Suprapubic skin (tissue), 4 donors: ENCODE measurements at regions not wholly inside any gene's neighbourhood (a gene's known extent, or its start where the extent isn't known, plus 50 kb on each side); places are given as distances from the start of the nearest gene placed in this dataset.

ENCODE experiments used
- DNase-seq, 2 donors: peaks; one replicate each; pipeline ENCODE4 v3.0.0-alpha.2; 2019; ENCODE audit warnings: low spot score in 2 of 2
- H3K27ac ChIP-seq: fragments of 200-600 bp; sonication (generic); one replicate; pipeline ENCODE4 v1.5.1; 2019
- H3K27me3 ChIP-seq: fragments of 200-600 bp; sonication (generic); one replicate; pipeline ENCODE4 v1.5.1; 2019
- H3K36me3 ChIP-seq: fragments of 200-600 bp; sonication (generic); one replicate; pipeline ENCODE4 v1.5.1; 2019
- H3K4me1 ChIP-seq: fragments of 200-600 bp; sonication (generic); one replicate; pipeline ENCODE4 v1.5.1; 2019
- H3K4me3 ChIP-seq: fragments of 200-600 bp; sonication (generic); one replicate; pipeline ENCODE4 v1.5.1; 2019; ENCODE audit warnings: mild to moderate bottlenecking
- H3K9me3 ChIP-seq: fragments of 200-600 bp; sonication (generic); one replicate; pipeline ENCODE4 v1.5.1; 2019
- CTCF ChIP-seq, 2 donors: fragments of 200-600 bp in 1 of 2; fragments of 450-650 bp in 1 of 2; sonication (generic) in 1 of 2; IDR thresholded peaks; one replicate each; pipeline ENCODE4 v1.5.1; 2016 to 2019; ENCODE audit warnings: antibody characterized with exemption in 2 of 2, mild to moderate bottlenecking in 1 of 2, moderate library complexity in 1 of 2
- EP300 ChIP-seq: sonication (generic); formaldehyde crosslinking; IDR thresholded peaks from one replicate; pipeline ENCODE4 v1.6.1; 2017; ENCODE audit warnings: antibody characterized with exemption
- POLR2A ChIP-seq, 2 donors: fragments of 450-650 bp; IDR thresholded peaks; one replicate each; pipeline ENCODE4 v1.6.1; 2017; ENCODE audit warnings: antibody characterized with exemption in 2 of 2, mild to moderate bottlenecking in 2 of 2, moderate library complexity in 2 of 2
- POLR2AphosphoS5 ChIP-seq, 3 donors: sonication (generic); formaldehyde crosslinking; IDR thresholded peaks; one replicate each; pipeline ENCODE4 v1.6.1; 2017; ENCODE audit warnings: antibody characterized with exemption in 3 of 3
- WGBS: methylation state at CpG from one replicate; pipeline ENCODE4 v1.1.5; 2018; 5-methylcytosine and 5-hydroxymethylcytosine counted together

GRCh38 chr2:199707593-199708185 is 143.3 kb downstream of the FTCDNL1 start:
- no peak for TF ChIP-seq POLR2A (IDR thresholded peaks at IDR 0.05)
- 95% methylated on average over 2 of the region's 2 CpGs for WGBS

GRCh38 chr2:199705538-199705937 is 145.5 kb downstream of the FTCDNL1 start:
- no peak for TF ChIP-seq POLR2AphosphoS5 (IDR thresholded peaks at IDR 0.05)
- no peak for TF ChIP-seq CTCF (IDR thresholded peaks at IDR 0.05)
- no peak for TF ChIP-seq EP300
- Histone ChIP-seq H3K9me3 (no peaks in the 10 kb centered on the region), H3K27ac (no peak overlapping the region), H3K4me3 (no peak overlapping the region), H3K4me1 (no peaks in the 10 kb centered on the region), H3K36me3 (no peaks in the 10 kb centered on the region), H3K27me3 (no peaks in the 10 kb centered on the region)
- WGBS: 59% methylated on average over 1 of the region's 1 CpG
- DNase-seq: no peak

More at GRCh38 chr2:199707593-199708185, 143.3 kb downstream of the FTCDNL1 start:
- Histone ChIP-seq H3K9me3 (no peaks in the 10 kb centered on the region), H3K36me3 (no peaks in the 10 kb centered on the region), H3K27me3 (no peaks in the 10 kb centered on the region), H3K4me1 (no peaks in the 10 kb centered on the region), H3K4me3 (no peak overlapping the region), H3K27ac (no peak overlapping the region)
- DNase-seq: no peak

- Histone ChIP-seq H3K4me3 (no peak overlapping the region), H3K4me1 (no peaks in the 10 kb centered on the region), H3K9me3 (no peaks in the 10 kb centered on the region), H3K36me3 (no peaks in the 10 kb centered on the region), H3K27ac (no peak overlapping the region), H3K27me3 (no peaks in the 10 kb centered on the region)
- DNase-seq: no peak
- TF ChIP-seq CTCF (IDR thresholded peaks at IDR 0.05) (peak in 1 of 2 donors; percentile 25), POLR2AphosphoS5 (IDR thresholded peaks at IDR 0.05) (no peak), POLR2A (IDR thresholded peaks at IDR 0.05) (no peak)
- 75% methylated on average over 1 of the region's 1 CpG for WGBS
These were observed 146.4 kb downstream of the FTCDNL1 start for GRCh38 chr2:199704358-199705238.

- H3K4me1 ChIP-seq: no peaks in the 10 kb centered on the region
- TF ChIP-seq EP300 (no peak), POLR2A (IDR thresholded peaks at IDR 0.05) (no peak), CTCF (IDR thresholded peaks at IDR 0.05) (no peak), POLR2AphosphoS5 (IDR thresholded peaks at IDR 0.05) (no peak)
- no peak overlapping the region for H3K27ac ChIP-seq
- WGBS: 79% methylated on average over 2 of the region's 2 CpGs
- DNase-seq: no peak
- no peaks in the 10 kb centered on the region for H3K9me3 ChIP-seq
- no peaks in the 10 kb centered on the region for H3K27me3 ChIP-seq
- H3K36me3 ChIP-seq: no peaks in the 10 kb centered on the region
- no peak overlapping the region for H3K4me3 ChIP-seq
These were observed 147.8 kb downstream of the FTCDNL1 start for GRCh38 chr2:199703199-199703598.

GRCh38 chr2:199697469-199697868 is 153.5 kb downstream of the FTCDNL1 start:
- no peak for DNase-seq
- Histone ChIP-seq H3K27me3 (no peaks in the 10 kb centered on the region), H3K9me3 (no peaks in the 10 kb centered on the region), H3K27ac (no peak overlapping the region), H3K36me3 (no peaks in the 10 kb centered on the region), H3K4me3 (no peak overlapping the region), H3K4me1 (no peaks in the 10 kb centered on the region)
- no peak for TF ChIP-seq POLR2A (IDR thresholded peaks at IDR 0.05)
- no peak for TF ChIP-seq CTCF (IDR thresholded peaks at IDR 0.05)
- TF ChIP-seq EP300: no peak
- TF ChIP-seq POLR2AphosphoS5 (IDR thresholded peaks at IDR 0.05): no peak
